Chondrocyte (in vitro differentiated cells): ENCODE measurements at regions not wholly inside any gene's neighbourhood (a gene's known extent, or its start where the extent isn't known, plus 50 kb on each side); places are given as distances from the start of the nearest gene placed in this dataset.

Experiments
- DNase-seq: peaks from one replicate; pipeline ENCODE4 v3.0.0; 2021; ENCODE audit warnings: mixed read lengths, low spot score
- H3K27ac Mint-ChIP-seq: one replicate; pipeline ENCODE4 v1.8.0; 2021; ENCODE audit warnings: mild to moderate bottlenecking, moderate library complexity, mixed read lengths; ENCODE audit not compliant: unreplicated experiment
- H3K27me3 Mint-ChIP-seq: 2 replicates; pipeline ENCODE4 v1.8.0; 2021; ENCODE audit warnings: low read depth, mixed read lengths
- H3K36me3 Mint-ChIP-seq: 2 replicates; pipeline ENCODE4 v1.8.0; 2021; ENCODE audit warnings: low read depth, mixed read lengths
- H3K4me1 Mint-ChIP-seq: 2 replicates; pipeline ENCODE4 v1.8.0; 2021; ENCODE audit warnings: low read depth, mild to moderate bottlenecking, mixed read lengths
- H3K4me3 Mint-ChIP-seq: one replicate; pipeline ENCODE4 v1.8.0; 2021; ENCODE audit warnings: mild to moderate bottlenecking, moderate library complexity, mixed read lengths; ENCODE audit not compliant: unreplicated experiment
- H3K9me3 Mint-ChIP-seq: 2 replicates; pipeline ENCODE4 v1.8.0; 2021; ENCODE audit warnings: low read depth, mixed read lengths
- TF ChIP-seq, protein P1 (sequence below): fragments of 200-600 bp; sonication (generic); IDR thresholded peaks from 2 replicates; pipeline ENCODE4 v1.5.0; 2021; ENCODE audit warnings: antibody characterized with exemption, mild to moderate bottlenecking, moderate library complexity

DNA sequence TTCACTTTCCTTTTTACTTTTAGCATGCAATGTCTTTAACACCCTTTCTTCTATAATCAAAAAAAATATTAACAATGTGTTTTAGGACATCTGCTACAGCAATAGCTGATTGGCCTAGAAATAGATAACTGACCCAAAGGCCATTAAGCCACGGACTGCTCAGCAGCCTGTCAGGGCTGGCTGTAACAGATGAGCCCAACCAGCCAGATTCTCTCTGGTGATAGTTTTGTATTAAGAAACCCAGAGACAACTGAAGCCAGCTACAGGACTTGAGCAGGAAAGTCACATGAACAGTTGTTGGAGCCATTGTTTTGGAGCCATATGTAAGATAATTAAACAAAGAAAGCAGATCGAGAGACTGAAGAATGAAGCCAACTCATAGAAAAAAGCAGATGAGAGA, 80.3 kb downstream of the DDIT4L start:
- H3K36me3 Mint-ChIP-seq: no peaks in the 10 kb centered on the region
- TF ChIP-seq, protein P1, sequence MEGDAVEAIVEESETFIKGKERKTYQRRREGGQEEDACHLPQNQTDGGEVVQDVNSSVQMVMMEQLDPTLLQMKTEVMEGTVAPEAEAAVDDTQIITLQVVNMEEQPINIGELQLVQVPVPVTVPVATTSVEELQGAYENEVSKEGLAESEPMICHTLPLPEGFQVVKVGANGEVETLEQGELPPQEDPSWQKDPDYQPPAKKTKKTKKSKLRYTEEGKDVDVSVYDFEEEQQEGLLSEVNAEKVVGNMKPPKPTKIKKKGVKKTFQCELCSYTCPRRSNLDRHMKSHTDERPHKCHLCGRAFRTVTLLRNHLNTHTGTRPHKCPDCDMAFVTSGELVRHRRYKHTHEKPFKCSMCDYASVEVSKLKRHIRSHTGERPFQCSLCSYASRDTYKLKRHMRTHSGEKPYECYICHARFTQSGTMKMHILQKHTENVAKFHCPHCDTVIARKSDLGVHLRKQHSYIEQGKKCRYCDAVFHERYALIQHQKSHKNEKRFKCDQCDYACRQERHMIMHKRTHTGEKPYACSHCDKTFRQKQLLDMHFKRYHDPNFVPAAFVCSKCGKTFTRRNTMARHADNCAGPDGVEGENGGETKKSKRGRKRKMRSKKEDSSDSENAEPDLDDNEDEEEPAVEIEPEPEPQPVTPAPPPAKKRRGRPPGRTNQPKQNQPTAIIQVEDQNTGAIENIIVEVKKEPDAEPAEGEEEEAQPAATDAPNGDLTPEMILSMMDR: no peak
- H3K27ac Mint-ChIP-seq: no peak overlapping the region

GRCh38 chr4:100108869-100109268, 81.4 kb downstream of the DDIT4L start:
- no peak overlapping the region for H3K27ac Mint-ChIP-seq
- no peak for DNase-seq
- H3K27me3 Mint-ChIP-seq: no peaks in the 10 kb centered on the region
- no peaks in the 10 kb centered on the region for H3K4me1 Mint-ChIP-seq
- TF ChIP-seq, protein P1: no peak
- no peak overlapping the region for H3K4me3 Mint-ChIP-seq
- H3K9me3 Mint-ChIP-seq: no peaks in the 10 kb centered on the region
- H3K36me3 Mint-ChIP-seq: no peaks in the 10 kb centered on the region

More for the DNA sequence above, 80.3 kb downstream of the DDIT4L start:
- Mint-ChIP-seq H3K9me3 (no peaks in the 10 kb centered on the region), H3K4me1 (peaks cover 2% of the 10 kb centered on the region), H3K4me3 (no peak overlapping the region), H3K27me3 (no peaks in the 10 kb centered on the region)
- no peak for DNase-seq

DNA sequence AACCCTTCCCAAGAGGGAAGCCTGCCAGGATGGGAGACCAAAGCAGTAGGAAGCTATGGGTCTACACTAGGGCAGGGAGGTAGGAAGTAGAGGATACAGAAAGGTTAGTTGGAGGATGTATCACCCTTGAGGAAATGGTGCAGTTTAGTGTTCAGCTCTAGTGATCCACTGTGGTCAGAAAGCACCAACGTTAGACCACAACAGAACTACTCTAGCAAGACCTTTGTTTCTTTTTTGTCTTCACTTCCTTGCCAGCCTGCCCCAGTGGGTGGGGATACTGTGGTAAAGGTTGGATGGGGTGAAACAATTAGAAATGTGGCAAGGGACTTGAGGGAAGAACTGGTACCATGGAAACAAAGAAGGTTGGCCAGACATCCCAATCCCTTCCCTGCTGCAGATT, 83.3 kb downstream of the DDIT4L start:
- H3K27ac Mint-ChIP-seq: no peak overlapping the region
- TF ChIP-seq, protein P1: no peak

GRCh38 chr4:100103671-100104070, 86.6 kb downstream of the DDIT4L start:
- H3K4me1 Mint-ChIP-seq: no peaks in the 10 kb centered on the region
- no peak for DNase-seq

More for the DNA sequence above, 83.3 kb downstream of the DDIT4L start:
- no peaks in the 10 kb centered on the region for H3K36me3 Mint-ChIP-seq
- no peak for DNase-seq
- H3K9me3 Mint-ChIP-seq: no peaks in the 10 kb centered on the region
- no peak overlapping the region for H3K4me3 Mint-ChIP-seq
- no peaks in the 10 kb centered on the region for H3K4me1 Mint-ChIP-seq
- H3K27me3 Mint-ChIP-seq: no peaks in the 10 kb centered on the region

GRCh38 chr4:100100985-100101384, 89.3 kb downstream of the DDIT4L start:
- Mint-ChIP-seq H3K36me3 (no peaks in the 10 kb centered on the region), H3K27me3 (no peaks in the 10 kb centered on the region), H3K27ac (no peak overlapping the region), H3K4me3 (no peak overlapping the region), H3K9me3 (no peaks in the 10 kb centered on the region), H3K4me1 (peaks cover 5% of the 10 kb centered on the region)
- TF ChIP-seq, protein P1: no peak
- no peak for DNase-seq

More at GRCh38 chr4:100103671-100104070, 86.6 kb downstream of the DDIT4L start:
- TF ChIP-seq, protein P1: no peak
- Mint-ChIP-seq H3K36me3 (no peaks in the 10 kb centered on the region), H3K27me3 (no peaks in the 10 kb centered on the region), H3K27ac (no peak overlapping the region), H3K9me3 (no peaks in the 10 kb centered on the region), H3K4me3 (no peak overlapping the region)
